BE2C (cell line): ENCODE measurements at regions not wholly inside any gene's neighbourhood (a gene's known extent, or its start where the extent isn't known, plus 50 kb on each side); places are given as distances from the start of the nearest gene placed in this dataset.

Experiments
- DNase-seq: peaks from one replicate; pipeline ENCODE4 v3.0.0-alpha.2; 2020
- H3K27me3 ChIP-seq: fragments of 250-450 bp; sonication (Bioruptor Pico); 2 replicates; pipeline ENCODE4 v1.5.1; 2020; ENCODE audit warnings: mild to moderate bottlenecking
- H3K36me3 ChIP-seq: fragments of 250-450 bp; sonication (Bioruptor Pico); 2 replicates; pipeline ENCODE4 v1.5.1; 2020; ENCODE audit warnings: mild to moderate bottlenecking
- H3K4me1 ChIP-seq: fragments of 250-450 bp; sonication (Bioruptor Pico); 2 replicates; pipeline ENCODE4 v1.5.1; 2020
- H3K4me3 ChIP-seq: 2 replicates; pipeline ENCODE4 v1.5.1; 2011; ENCODE audit warnings: low read depth, low read length
- H3K9me3 ChIP-seq: fragments of 250-450 bp; sonication (Bioruptor Pico); 2 replicates; pipeline ENCODE4 v1.5.1; 2020
- CTCF ChIP-seq: IDR thresholded peaks from 2 replicates; pipeline ENCODE4 v1.5.1; 2012; ENCODE audit warnings: mild to moderate bottlenecking, low read depth, low read length

DNA sequence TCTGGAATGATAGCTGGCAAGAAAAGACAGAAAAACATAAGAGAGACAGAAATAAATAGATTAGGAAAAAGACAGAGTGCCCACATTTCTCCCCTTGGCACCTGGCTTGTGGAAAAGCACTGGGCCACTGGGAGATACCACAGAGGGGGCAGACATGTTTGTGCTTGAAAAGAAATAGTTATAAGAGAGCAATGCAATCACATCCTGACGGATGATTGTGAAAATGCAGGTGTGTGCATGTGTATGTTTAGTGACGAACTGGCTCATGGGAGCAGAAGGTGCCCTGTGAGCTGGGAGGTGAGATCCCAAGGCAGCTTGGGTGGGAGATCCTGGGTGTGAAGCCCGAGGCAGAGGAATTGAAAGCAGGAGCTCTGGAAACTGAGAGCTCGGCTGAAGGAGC, 617.9 kb downstream of the BCOR start:
- TF ChIP-seq CTCF: no peak
- Histone ChIP-seq H3K27me3 (no peaks in the 10 kb centered on the region), H3K36me3 (no peaks in the 10 kb centered on the region), H3K4me3 (no peak overlapping the region), H3K4me1 (no peaks in the 10 kb centered on the region), H3K9me3 (no peaks in the 10 kb centered on the region)
- DNase-seq: no peak

DNA sequence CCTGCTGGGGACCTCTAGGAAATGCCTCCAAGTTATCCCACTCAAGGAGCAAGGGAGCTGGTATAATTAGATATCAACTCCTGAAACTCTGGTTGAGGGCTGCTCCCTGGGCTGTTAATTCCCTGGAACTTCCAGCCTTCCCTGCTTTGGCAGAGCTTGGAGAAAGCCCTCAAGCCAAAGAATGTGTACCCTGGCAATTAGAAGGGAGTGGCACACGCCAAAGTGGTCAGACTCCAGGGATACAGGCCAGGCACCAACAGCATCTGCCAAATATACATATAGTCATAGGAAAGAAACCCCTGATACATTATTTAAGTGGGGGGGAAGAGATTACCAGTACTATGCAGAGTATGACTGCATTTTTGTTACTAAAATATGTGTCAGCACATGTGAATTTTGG, 616.8 kb downstream of the BCOR start:
- H3K36me3 ChIP-seq: no peaks in the 10 kb centered on the region
- no peak for DNase-seq
- no peak for TF ChIP-seq CTCF
- no peaks in the 10 kb centered on the region for H3K9me3 ChIP-seq
- no peaks in the 10 kb centered on the region for H3K4me1 ChIP-seq
- H3K27me3 ChIP-seq: no peaks in the 10 kb centered on the region
- H3K4me3 ChIP-seq: no peak overlapping the region

GRCh38 chrX:39481621-39482020, 616.1 kb downstream of the BCOR start:
- no peaks in the 10 kb centered on the region for H3K36me3 ChIP-seq
- no peak overlapping the region for H3K4me3 ChIP-seq
- no peak for TF ChIP-seq CTCF
- H3K27me3 ChIP-seq: no peaks in the 10 kb centered on the region
- no peaks in the 10 kb centered on the region for H3K9me3 ChIP-seq
- no peak for DNase-seq
- no peaks in the 10 kb centered on the region; the same call in 1 of the 2 replicates for H3K4me1 ChIP-seq

GRCh38 chrX:39484159-39485068, 613.3 kb downstream of the BCOR start:
- no peak overlapping the region for H3K4me3 ChIP-seq
- H3K36me3 ChIP-seq: no peaks in the 10 kb centered on the region
- H3K4me1 ChIP-seq: no peaks in the 10 kb centered on the region; the same call in 1 of the 2 replicates
- H3K27me3 ChIP-seq: no peaks in the 10 kb centered on the region
- DNase-seq: no peak
- no peaks in the 10 kb centered on the region for H3K9me3 ChIP-seq
- no peak for TF ChIP-seq CTCF

- Histone ChIP-seq H3K36me3 (no peaks in the 10 kb centered on the region), H3K9me3 (no peaks in the 10 kb centered on the region), H3K4me1 (no peaks in the 10 kb centered on the region; the same call in 1 of the 2 replicates), H3K27me3 (no peaks in the 10 kb centered on the region), H3K4me3 (no peak overlapping the region)
- TF ChIP-seq CTCF: no peak
- DNase-seq: no peak
Measured at GRCh38 chrX:39487166-39487968, 610.4 kb downstream of the BCOR start.
